ENCODE measurements at regions not wholly inside any gene's neighbourhood (a gene's known extent, or its start where the extent isn't known, plus 50 kb on each side); places are given as distances from the start of the nearest gene placed in this dataset.

DNA sequence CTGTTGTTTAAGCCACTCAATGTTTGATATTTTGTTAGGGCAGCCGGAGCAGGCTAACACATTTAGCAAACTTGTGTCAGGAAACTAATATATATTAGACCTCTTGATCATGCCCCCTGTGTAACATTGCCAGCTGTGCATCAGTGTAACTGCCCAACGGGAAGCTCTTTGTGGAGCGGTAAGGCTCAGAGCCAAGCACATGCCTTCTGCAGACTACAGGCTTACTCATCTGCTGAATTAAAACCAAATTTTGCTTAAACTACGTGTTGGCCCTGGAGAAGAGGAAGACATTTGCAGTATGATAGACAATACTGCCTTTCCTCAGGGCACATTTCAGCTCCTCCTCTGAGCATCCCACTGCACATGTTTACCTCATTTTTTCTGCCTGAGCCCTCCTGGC is 50.5 kb upstream of the KCNMB2 start:
- TF ChIP-seq, protein P1, sequence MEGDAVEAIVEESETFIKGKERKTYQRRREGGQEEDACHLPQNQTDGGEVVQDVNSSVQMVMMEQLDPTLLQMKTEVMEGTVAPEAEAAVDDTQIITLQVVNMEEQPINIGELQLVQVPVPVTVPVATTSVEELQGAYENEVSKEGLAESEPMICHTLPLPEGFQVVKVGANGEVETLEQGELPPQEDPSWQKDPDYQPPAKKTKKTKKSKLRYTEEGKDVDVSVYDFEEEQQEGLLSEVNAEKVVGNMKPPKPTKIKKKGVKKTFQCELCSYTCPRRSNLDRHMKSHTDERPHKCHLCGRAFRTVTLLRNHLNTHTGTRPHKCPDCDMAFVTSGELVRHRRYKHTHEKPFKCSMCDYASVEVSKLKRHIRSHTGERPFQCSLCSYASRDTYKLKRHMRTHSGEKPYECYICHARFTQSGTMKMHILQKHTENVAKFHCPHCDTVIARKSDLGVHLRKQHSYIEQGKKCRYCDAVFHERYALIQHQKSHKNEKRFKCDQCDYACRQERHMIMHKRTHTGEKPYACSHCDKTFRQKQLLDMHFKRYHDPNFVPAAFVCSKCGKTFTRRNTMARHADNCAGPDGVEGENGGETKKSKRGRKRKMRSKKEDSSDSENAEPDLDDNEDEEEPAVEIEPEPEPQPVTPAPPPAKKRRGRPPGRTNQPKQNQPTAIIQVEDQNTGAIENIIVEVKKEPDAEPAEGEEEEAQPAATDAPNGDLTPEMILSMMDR (IDR thresholded peaks at IDR 0.05; ENCODE audit: low read length, missing control alignments) = no peak
- no peak overlapping the region for H3K4me3 ChIP-seq (replicated peaks; ENCODE audit: low read depth, low read length)
- DNase-seq (ENCODE audit: low read depth) = no peak

Measured in fibroblast of pulmonary artery (primary cell).